ENCODE measurements at regions not wholly inside any gene's neighbourhood (a gene's known extent, or its start where the extent isn't known, plus 50 kb on each side); places are given as distances from the start of the nearest gene placed in this dataset.

GRCh38 chr12:127078577-127079350, 1188.2 kb upstream of the TMEM132C start:
- TF ChIP-seq CTCF (conservative IDR thresholded peaks at IDR 0.05; ENCODE audit: low read depth in 2 of 2) (no peak), EZH2phosphoT487 (IDR thresholded peaks at IDR 0.05; ENCODE audit: unreplicated experiment) (no peak), EZH2 (IDR thresholded peaks at IDR 0.05; ENCODE audit: low read depth, unreplicated experiment) (no peak)
